D721Med (cell line): ENCODE measurements at regions not wholly inside any gene's neighbourhood (a gene's known extent, or its start where the extent isn't known, plus 50 kb on each side); places are given as distances from the start of the nearest gene placed in this dataset.

Source experiments
- DNase-seq: peaks from one replicate; pipeline ENCODE4 v3.0.0; 2011; ENCODE audit warnings: low spot score; ENCODE audit not compliant: insufficient read length
- FAIRE-seq: peaks from 2 replicates; lab custom pipeline; 2011; peaks lifted over from hg19 to GRCh38; lab: Jason Lieb, UNC
- CTCF ChIP-seq: IDR thresholded peaks from 2 replicates; pipeline ENCODE4 v1.5.1; 2012; ENCODE audit warnings: mild to moderate bottlenecking, control low read depth; ENCODE audit not compliant: insufficient read depth; ENCODE audit errors: missing control alignments

DNA sequence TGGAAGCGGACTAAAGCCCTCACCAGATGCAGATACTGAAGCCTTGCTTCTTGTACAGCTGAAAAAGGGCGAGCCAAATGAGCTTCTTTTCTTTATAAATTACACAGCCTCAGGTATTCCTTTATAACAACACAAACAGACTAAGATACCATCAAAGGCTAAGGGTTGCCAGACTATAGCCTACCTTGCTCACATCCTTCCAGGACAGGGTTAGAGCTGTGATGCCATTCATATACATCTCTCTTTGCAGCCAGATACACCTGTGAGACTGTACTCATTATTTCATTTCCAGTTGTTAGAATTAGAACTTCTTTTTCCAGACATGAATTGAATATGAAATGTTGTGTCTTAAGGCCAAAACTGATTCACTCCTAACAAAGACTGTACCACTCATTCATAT is 262.8 kb upstream of the NR2F2 start:
- TF ChIP-seq CTCF, result no peak
- FAIRE-seq (no peak), DNase-seq (no peak)

- TF ChIP-seq CTCF, result no peak
- no peak for DNase-seq
- FAIRE-seq, result no peak
These were observed 261.6 kb upstream of the NR2F2 start for GRCh38 chr15:96068897-96069296.

- no peak for TF ChIP-seq CTCF
- FAIRE-seq (no peak), DNase-seq (no peak)
These were observed 259.9 kb upstream of the NR2F2 start for GRCh38 chr15:96070636-96071035.

GRCh38 chr15:96072821-96073220 is 257.7 kb upstream of the NR2F2 start:
- DNase-seq (no peak), FAIRE-seq (no peak)
- TF ChIP-seq CTCF, result no peak

- no peak for FAIRE-seq
- no peak for DNase-seq
- TF ChIP-seq CTCF, result no peak
These were observed 256.6 kb upstream of the NR2F2 start for GRCh38 chr15:96073908-96074307.

GRCh38 chr15:96075895-96076294 is 254.6 kb upstream of the NR2F2 start:
- TF ChIP-seq CTCF, result no peak
- DNase-seq (no peak), FAIRE-seq (no peak)

- FAIRE-seq, result no peak
- no peak for DNase-seq
- TF ChIP-seq CTCF, result no peak
These were observed 254.2 kb upstream of the NR2F2 start for GRCh38 chr15:96076350-96076749.
